ENCODE measurements at regions not wholly inside any gene's neighbourhood (a gene's known extent, or its start where the extent isn't known, plus 50 kb on each side); places are given as distances from the start of the nearest gene placed in this dataset.

- no peak overlapping the region for H3K4me3 ChIP-seq (ENCODE audit: low read length)
- TF ChIP-seq CTCF (IDR thresholded peaks at IDR 0.05; ENCODE audit: insufficient read depth, low read depth, low read length, missing control alignments), result no peak
- DNase-seq (ENCODE audit: low read depth), result no peak
Measured at GRCh38 chr20:53678990-53679596, 85.5 kb upstream of the ZNF217 start.

- TF ChIP-seq CTCF (IDR thresholded peaks at IDR 0.05; ENCODE audit: insufficient read depth, low read depth, low read length, missing control alignments), result no peak
- no peak for DNase-seq (ENCODE audit: low read depth)
- no peak overlapping the region for H3K4me3 ChIP-seq (ENCODE audit: low read length)
Measured at GRCh38 chr20:53678315-53678989, 84.8 kb upstream of the ZNF217 start.

GRCh38 chr20:53677447-53678314, 84.0 kb upstream of the ZNF217 start:
- no peak for DNase-seq (ENCODE audit: low read depth)
- no peak overlapping the region for H3K4me3 ChIP-seq (ENCODE audit: low read length)

GRCh38 chr20:53676987-53677386, 83.3 kb upstream of the ZNF217 start:
- TF ChIP-seq CTCF (IDR thresholded peaks at IDR 0.05; ENCODE audit: insufficient read depth, low read depth, low read length, missing control alignments), result no peak
- DNase-seq (ENCODE audit: low read depth), result no peak
- H3K4me3 ChIP-seq (ENCODE audit: low read length), result no peak overlapping the region

More at GRCh38 chr20:53677447-53678314, 84.0 kb upstream of the ZNF217 start:
- TF ChIP-seq CTCF (IDR thresholded peaks at IDR 0.05; ENCODE audit: insufficient read depth, low read depth, low read length, missing control alignments), result no peak

- no peak for DNase-seq (ENCODE audit: low read depth)
- TF ChIP-seq CTCF (IDR thresholded peaks at IDR 0.05; ENCODE audit: insufficient read depth, low read depth, low read length, missing control alignments), result no peak
- H3K4me3 ChIP-seq (ENCODE audit: low read length), result no peak overlapping the region
Measured at GRCh38 chr20:53676519-53676822, 82.8 kb upstream of the ZNF217 start.

GRCh38 chr20:53672484-53673129, 79.0 kb upstream of the ZNF217 start:
- no peak for TF ChIP-seq CTCF (IDR thresholded peaks at IDR 0.05; ENCODE audit: insufficient read depth, low read depth, low read length, missing control alignments)
- H3K4me3 ChIP-seq (ENCODE audit: low read length), result no peak overlapping the region
- no peak for DNase-seq (ENCODE audit: low read depth)
